ENCODE measurements at regions not wholly inside any gene's neighbourhood (a gene's known extent, or its start where the extent isn't known, plus 50 kb on each side); places are given as distances from the start of the nearest gene placed in this dataset.

DNA sequence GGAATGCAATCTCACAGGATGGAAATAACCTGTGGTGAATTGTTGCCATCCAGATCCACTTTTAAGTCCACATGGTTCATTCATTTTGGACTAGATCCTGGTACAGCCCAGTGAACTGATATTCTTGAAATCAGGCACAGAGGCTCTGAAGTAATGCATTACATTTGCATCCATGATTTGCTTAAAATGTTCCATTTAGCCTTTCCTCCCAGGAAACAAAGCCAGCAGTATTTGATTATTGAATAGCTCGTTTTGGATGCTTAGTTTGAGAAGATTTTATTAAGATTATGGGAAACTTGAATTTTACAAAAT, 995.8 kb upstream of the CDH2 start:
- Histone ChIP-seq H3K27ac (replicated peaks) (no peak overlapping the region), H3K4me3 (replicated peaks; ENCODE audit: insufficient read depth, low read length) (no peak overlapping the region), H3K27me3 (ENCODE audit: insufficient read depth, poor library complexity, severe bottlenecking) (no peaks in the 10 kb centered on the region)
- no peak for DNase-seq (ENCODE audit: low read depth in 1 of 2, low spot score in 1 of 2)
- no peak for TF ChIP-seq GABPA (IDR thresholded peaks at IDR 0.05; ENCODE audit: low read depth)

DNA sequence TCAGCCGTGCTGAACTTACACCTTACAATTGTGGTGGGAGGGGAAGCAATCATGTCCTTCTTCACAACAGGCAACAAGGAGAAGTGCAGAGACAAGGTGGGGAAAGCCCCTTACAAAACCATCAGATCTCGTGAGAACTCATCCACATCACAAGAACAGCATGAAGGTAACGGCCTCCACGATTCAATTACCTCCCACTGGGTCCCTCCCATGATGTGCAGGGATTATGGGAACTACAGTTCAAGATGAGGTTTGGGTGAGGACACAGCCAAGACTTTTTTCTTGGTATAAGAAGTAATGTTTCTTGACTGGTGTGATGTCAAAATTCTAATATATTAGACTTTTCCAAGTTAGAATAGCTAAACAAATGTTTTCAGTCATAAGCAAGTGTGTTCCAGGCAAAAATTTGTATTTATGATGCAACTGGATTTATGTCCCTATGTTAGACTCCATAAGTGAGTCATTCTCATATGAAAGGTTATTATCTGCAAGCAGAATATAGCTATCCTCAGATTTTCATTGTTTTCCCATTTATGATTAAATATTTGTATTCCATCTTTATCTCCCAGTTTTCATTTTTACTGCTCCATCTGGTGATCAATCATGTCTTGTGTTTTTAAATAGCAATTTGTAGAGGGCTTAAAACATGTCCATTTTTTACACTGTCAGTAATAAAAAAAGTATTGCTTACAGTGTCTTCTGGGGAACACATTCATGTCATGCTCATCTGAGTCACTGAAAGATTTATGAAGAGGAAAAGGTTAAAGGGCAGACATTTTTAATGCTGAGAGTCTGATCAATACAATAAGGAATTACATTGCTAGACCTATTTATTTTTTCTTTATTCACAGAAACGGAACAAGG, 995.2 kb upstream of the CDH2 start:
- H3K4me3 ChIP-seq (replicated peaks; ENCODE audit: insufficient read depth, low read length) = no peak overlapping the region
- H3K27ac ChIP-seq (replicated peaks) = no peak overlapping the region
- no peak for TF ChIP-seq POLR2AphosphoS5 (IDR thresholded peaks at IDR 0.05; ENCODE audit: low read depth)
- no peak for TF ChIP-seq SPI1 (IDR thresholded peaks at IDR 0.05; ENCODE audit: borderline replicate concordance, low read depth)
- TF ChIP-seq GABPA (IDR thresholded peaks at IDR 0.05; ENCODE audit: low read depth) = no peak
- TF ChIP-seq, protein P1, sequence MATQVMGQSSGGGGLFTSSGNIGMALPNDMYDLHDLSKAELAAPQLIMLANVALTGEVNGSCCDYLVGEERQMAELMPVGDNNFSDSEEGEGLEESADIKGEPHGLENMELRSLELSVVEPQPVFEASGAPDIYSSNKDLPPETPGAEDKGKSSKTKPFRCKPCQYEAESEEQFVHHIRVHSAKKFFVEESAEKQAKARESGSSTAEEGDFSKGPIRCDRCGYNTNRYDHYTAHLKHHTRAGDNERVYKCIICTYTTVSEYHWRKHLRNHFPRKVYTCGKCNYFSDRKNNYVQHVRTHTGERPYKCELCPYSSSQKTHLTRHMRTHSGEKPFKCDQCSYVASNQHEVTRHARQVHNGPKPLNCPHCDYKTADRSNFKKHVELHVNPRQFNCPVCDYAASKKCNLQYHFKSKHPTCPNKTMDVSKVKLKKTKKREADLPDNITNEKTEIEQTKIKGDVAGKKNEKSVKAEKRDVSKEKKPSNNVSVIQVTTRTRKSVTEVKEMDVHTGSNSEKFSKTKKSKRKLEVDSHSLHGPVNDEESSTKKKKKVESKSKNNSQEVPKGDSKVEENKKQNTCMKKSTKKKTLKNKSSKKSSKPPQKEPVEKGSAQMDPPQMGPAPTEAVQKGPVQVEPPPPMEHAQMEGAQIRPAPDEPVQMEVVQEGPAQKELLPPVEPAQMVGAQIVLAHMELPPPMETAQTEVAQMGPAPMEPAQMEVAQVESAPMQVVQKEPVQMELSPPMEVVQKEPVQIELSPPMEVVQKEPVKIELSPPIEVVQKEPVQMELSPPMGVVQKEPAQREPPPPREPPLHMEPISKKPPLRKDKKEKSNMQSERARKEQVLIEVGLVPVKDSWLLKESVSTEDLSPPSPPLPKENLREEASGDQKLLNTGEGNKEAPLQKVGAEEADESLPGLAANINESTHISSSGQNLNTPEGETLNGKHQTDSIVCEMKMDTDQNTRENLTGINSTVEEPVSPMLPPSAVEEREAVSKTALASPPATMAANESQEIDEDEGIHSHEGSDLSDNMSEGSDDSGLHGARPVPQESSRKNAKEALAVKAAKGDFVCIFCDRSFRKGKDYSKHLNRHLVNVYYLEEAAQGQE (IDR thresholded peaks at IDR 0.05; ENCODE audit: insufficient replicate concordance, low read depth) = no peak
- TF ChIP-seq, protein P2, sequence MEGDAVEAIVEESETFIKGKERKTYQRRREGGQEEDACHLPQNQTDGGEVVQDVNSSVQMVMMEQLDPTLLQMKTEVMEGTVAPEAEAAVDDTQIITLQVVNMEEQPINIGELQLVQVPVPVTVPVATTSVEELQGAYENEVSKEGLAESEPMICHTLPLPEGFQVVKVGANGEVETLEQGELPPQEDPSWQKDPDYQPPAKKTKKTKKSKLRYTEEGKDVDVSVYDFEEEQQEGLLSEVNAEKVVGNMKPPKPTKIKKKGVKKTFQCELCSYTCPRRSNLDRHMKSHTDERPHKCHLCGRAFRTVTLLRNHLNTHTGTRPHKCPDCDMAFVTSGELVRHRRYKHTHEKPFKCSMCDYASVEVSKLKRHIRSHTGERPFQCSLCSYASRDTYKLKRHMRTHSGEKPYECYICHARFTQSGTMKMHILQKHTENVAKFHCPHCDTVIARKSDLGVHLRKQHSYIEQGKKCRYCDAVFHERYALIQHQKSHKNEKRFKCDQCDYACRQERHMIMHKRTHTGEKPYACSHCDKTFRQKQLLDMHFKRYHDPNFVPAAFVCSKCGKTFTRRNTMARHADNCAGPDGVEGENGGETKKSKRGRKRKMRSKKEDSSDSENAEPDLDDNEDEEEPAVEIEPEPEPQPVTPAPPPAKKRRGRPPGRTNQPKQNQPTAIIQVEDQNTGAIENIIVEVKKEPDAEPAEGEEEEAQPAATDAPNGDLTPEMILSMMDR (IDR thresholded peaks at IDR 0.05; ENCODE audit: insufficient read depth, low read length) = no peak
- no peaks in the 10 kb centered on the region for H3K27me3 ChIP-seq (ENCODE audit: insufficient read depth, poor library complexity, severe bottlenecking)
- no peak for DNase-seq (ENCODE audit: low read depth in 1 of 2, low spot score in 1 of 2)

DNA sequence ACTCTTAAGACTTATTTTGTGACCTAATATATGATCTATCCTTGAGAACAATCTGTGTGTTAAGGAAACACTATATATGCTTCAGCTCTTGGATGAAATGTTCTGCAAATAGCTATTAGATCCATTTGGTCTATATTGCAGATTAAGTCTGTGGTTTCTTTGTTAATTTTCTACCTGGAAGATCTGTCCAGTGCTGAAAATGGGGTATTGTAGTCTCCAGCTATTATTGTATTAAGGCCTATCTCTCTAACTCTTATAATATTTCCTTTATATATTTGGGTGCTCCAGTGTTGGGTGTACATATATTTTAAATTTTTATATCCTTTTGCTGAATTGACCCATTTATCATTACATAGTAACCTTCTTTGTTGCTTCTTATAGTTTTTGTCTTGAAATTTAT, 992.7 kb upstream of the CDH2 start:
- H3K4me3 ChIP-seq (replicated peaks; ENCODE audit: insufficient read depth, low read length) = no peak overlapping the region
- TF ChIP-seq, protein P1 (IDR thresholded peaks at IDR 0.05; ENCODE audit: insufficient replicate concordance, low read depth) = peak; percentile 70
- TF ChIP-seq POLR2AphosphoS5 (IDR thresholded peaks at IDR 0.05; ENCODE audit: low read depth) (no peak), GABPA (IDR thresholded peaks at IDR 0.05; ENCODE audit: low read depth) (no peak)
- TF ChIP-seq, protein P2 (IDR thresholded peaks at IDR 0.05; ENCODE audit: insufficient read depth, low read length) = no peak
- no peaks in the 10 kb centered on the region for H3K27me3 ChIP-seq (ENCODE audit: insufficient read depth, poor library complexity, severe bottlenecking)
- no peak for DNase-seq (ENCODE audit: low read depth in 1 of 2, low spot score in 1 of 2)
- H3K27ac ChIP-seq (replicated peaks) = no peak overlapping the region

DNA sequence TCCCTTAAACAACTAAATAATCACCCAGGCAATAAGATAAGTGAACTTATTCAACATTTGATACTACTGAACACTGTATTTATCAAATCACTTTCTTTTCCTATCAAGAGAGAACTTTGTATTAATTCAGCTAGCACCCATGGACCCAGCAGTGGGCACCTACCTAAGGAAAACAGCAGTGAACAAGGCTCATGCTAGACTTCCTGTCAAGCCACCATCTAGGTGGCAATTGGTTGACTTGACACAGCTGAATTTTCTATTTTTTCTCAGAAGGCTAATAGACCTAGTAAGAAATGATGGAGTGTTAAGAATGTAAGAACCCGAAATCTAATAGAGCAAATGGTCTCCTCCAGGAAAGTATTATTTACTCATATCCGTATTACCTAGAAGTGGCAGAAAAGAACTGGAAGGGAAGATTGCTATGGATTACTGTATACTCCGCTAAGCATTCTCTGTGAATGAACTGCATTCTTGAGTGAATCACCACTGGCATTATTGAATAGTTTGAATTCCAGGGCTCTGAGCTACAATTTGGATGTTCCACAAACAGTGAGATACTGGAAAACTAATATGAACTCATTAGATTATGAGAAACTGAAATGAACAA, 988.2 kb upstream of the CDH2 start:
- H3K4me3 ChIP-seq (replicated peaks; ENCODE audit: insufficient read depth, low read length) = no peak overlapping the region

More for the DNA sequence above, 988.2 kb upstream of the CDH2 start:
- Histone ChIP-seq H3K27ac (replicated peaks) (no peak overlapping the region), H3K27me3 (ENCODE audit: insufficient read depth, poor library complexity, severe bottlenecking) (peaks cover 1% of the 10 kb centered on the region)
- DNase-seq (ENCODE audit: low read depth in 1 of 2, low spot score in 1 of 2) = no peak
- no peak for TF ChIP-seq POLR2AphosphoS5 (IDR thresholded peaks at IDR 0.05; ENCODE audit: low read depth)
- TF ChIP-seq GABPA (IDR thresholded peaks at IDR 0.05; ENCODE audit: low read depth) = no peak
- TF ChIP-seq SPI1 (IDR thresholded peaks at IDR 0.05; ENCODE audit: borderline replicate concordance, low read depth) = no peak
- TF ChIP-seq, protein P2 (IDR thresholded peaks at IDR 0.05; ENCODE audit: insufficient read depth, low read length) = no peak
- TF ChIP-seq, protein P1 (IDR thresholded peaks at IDR 0.05; ENCODE audit: insufficient replicate concordance, low read depth) = no peak
